GM18508 (cell line): ENCODE measurements at regions not wholly inside any gene's neighbourhood (a gene's known extent, or its start where the extent isn't known, plus 50 kb on each side); places are given as distances from the start of the nearest gene placed in this dataset.

ENCODE experiments used
- ATAC-seq: cut with Tn5 transposase; IDR thresholded peaks from one replicate; pipeline ENCODE4 v1.9.1; 2021; ENCODE audit warnings: moderate number of reproducible peaks; ENCODE audit not compliant: insufficient read depth, unreplicated experiment

DNA sequence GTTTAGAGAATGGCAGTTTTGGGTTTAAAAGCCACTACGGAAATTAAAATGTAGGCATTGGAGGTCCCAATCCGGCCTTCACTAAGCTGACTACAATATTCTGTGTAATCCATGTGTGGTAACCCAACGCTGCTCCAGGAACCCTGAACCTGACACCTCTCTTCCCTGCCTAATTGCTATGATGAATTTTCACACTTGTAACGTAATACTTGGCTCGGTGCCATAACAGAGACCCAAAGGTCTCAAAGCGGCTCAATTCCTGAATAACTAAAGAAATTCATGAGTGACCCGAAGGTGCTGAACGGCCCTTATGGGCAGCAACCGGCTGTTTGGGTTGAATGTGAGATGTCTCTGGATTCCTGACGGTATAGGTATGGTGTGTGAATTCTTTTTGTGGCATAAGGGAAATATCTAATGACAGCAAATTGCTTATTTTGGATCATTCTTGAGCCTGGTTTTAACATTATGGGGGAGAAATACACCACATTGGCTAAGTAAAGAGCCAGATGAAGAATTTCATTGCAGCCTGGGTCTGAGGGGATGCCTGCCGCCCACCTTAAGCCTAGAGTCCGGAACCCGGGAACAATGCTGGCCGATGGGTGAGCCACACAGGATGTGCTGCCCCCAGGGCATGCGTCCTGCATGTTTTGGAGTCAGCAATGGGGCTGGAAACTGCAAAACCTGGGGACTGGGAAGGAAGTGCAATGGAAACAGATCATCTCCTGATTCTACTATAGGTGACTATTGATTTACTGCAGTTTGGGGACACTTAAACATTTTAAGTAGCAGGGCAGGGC lies 69.7 kb upstream of the FZD8 start:
- ATAC-seq, result no peak

DNA sequence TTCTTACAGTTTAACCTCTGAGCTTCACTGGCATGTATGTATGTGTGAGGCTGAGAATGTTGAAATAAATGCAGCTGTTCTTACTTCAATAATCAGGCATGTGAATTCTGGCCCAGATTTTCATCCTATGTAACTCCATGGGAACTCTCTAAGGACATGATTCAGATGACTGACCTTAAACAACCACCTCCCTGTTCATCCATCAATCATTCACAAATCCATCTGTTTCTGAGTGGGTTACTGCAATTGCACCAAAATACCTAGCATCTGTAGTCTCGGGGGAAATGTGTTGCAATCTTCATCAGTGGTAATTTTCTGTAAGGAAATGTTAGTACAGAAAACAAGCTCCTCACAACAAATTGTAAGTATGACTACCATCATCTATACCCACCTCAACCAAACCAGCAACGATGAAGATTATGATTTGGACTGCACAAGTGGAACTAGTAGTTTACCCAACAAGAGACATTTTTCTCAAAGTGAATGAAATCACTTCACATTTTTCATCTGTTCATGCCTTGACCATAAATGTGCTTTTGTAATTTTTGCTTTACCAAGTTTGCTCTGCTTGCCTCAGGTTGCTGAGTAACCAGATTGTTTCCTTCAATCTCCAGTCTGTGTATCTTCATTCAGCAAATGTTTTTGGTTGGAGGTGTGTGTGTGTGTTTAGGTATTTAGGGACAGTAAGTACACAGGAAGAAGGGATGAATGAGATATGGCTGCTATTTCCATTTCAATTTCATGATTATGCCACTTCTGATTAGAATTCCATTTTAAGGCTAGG lies 65.7 kb upstream of the FZD8 start:
- ATAC-seq, result no peak

DNA sequence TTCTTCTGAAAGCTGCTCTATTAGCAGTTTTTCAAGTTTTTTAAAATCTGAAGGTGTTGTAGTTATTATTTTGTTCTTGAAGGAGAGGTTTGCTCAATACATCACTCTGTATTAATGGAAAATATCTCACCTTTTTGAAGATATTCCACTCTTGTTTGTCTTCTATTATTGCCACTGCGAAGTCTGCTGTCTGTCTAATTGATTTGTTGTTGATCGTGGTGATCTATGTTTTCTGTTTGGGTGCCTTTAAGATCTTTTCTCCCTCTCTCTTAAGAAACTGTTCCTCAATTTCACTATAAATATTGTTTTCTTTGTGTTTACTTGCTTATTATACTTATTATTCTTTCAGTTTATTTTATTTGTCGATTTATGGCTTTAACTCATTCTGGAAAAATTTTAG lies 64.9 kb upstream of the FZD8 start:
- ATAC-seq, result no peak

DNA sequence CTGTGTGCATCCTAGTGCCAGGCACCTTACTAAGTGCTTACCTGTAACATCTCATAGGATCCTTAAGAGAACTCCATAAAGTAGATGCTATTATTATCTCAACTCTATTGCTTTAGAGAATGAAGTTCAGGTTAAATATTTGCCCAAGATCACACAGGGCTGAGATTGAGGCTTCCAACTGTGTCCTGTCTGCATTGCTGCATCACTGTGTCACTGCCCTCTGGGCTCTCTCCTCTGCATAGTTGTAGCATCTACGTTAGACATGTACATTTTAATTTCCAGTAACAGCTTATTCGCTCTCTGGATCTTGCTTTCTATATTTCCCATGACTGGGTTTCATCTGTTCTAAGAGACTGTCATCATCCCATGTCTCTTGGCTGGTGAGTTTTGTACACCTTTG lies 63.6 kb upstream of the FZD8 start:
- ATAC-seq, result no peak

DNA sequence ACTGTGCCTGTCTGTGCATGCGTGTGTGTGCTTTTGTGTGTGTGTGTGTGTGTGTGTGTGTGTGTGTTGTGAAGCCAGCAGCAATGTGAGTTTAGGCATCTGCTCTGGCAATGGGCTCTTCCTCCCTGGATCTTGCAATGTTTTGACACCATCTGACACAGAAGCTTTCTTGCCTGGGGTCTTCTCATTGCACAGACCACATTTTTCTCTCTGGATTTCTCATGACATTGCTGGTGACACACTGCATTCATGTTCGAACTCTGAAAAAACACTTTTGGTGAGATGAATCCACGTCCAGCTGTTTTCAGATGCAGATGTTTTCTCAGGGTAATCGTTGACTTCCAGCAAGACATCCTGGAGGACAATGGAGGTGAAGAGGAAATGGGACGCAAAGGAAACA lies 63.0 kb upstream of the FZD8 start:
- ATAC-seq, result no peak

DNA sequence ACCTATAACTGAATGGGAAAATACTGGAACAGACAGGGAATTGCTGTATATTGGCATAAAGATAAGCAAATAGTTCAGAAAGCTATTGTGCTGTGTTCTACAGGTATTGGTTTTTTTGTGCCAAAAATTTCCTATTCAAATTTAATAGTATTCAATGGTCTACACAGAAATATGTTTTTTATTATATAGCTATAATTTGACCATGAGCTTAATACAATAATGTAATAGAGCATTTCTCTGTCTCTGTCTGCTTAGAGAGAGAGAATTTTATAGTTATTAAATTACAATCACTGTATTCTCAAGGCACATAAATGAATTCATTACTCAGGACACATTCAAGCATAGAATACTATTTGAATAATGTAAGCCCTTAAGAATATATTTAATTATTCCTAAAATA lies 62.3 kb upstream of the FZD8 start:
- no peak for ATAC-seq

DNA sequence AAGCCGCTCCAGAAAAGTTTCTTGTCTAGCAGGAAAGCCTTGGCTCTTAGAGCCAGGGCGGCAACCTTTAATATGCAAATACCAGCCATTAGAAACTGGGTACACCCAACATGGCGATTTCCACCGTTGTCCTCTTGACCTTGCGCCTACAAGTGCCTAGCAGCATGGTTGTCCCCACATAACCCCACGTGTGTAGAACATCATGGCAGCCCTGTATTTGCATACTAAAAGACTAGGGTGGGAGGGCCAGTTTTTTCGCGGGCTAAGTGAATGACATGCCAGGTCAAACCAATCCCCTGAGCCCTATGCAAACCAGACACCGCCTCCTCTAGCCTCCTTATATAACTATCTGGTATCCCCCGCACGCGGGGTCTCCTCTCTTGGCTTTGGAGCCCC lies 58.4 kb upstream of the FZD8 start:
- no peak for ATAC-seq

DNA sequence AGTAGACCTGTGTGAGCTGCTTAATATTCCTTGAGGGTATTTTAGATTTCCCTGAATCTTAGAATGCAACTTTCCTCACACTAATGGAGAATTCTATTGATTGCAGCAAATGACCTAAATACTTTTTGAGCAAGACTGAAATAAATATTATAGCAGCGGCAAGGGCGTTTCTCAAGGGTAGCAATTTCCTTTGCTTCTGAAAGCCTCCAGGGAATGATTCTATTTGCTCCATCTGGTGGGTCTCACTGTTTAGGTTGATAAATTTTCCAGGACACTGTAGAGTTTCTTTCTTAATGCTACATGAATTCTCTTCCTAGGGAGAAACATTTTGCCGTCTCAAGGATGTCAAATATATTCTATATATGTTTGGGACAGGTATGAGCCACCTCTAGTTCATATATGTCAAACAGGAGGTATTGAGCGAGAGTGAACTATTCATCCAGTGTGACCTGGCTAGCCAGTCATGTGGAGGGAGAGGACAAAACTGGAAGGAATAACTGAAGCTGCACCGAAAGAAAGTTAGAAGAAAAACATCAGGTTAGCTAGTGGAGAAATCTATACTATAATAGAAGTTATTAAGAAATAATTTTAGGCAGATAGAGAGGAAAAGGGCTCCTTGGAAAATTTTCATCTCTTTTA lies 57.9 kb upstream of the FZD8 start:
- no peak for ATAC-seq

DNA sequence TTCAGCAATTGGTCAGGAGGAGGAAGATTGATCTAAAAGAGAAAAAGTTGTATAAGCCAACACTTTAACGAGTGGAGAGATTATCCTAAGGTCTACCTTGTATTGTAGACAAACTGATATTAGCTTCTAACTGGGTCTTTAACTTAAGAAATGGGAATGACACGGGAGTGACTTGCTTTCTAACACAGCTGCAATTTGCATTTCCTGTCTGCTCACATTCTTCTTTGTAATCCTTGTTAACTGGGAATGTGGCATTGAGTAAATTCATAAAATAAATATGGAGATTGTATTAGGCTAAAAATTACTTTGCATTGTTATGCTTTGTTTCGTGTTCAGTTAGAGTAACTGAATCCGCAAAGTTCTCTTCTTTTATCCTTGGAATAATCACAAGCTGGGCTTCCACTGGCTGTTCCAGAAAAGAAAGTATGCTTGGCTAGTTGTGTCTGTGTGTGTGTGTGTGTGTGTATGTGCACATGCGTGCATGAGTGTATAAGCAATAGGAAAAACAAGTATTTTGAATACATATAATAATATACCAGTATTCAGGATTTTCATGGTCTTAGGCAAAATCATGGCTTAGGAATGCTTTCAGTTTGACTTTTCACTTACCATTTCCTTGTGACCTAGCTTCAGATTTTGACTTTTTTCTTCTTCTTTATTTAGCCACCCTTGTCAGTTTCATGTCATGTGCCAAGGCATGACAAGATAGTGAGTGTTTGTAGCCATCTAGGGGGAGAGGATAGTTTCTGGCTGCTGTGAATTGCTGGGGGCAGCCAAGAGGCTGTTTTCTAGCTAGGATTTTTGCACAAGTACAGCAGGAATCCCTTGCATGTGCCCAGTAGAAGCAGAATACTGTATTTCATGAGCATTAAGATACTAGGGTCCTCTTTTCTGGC lies 54.5 kb upstream of the FZD8 start:
- ATAC-seq, result no peak

DNA sequence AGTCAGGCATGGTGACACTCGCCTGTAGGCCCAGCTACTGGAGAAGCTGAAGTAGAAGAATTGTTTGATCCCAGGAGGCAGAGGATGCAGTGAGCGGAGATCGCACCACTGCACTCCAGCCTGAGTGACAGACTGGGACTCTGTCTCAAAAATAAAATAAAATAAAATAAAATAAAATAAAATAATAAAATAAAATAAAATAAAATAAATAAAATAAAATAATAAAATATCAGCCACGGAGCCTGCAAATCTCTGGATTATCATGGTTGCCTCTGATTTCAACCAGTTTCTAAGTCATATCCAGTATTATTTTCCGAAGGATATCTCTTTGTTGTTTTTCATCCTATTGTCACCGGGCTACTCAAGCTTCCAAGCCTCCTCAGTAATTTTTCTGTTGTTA lies 51.7 kb upstream of the FZD8 start:
- no peak for ATAC-seq
